ENCODE measurements at regions not wholly inside any gene's neighbourhood (a gene's known extent, or its start where the extent isn't known, plus 50 kb on each side); places are given as distances from the start of the nearest gene placed in this dataset.

GRCh38 chr4:30461218-30461617, 259.0 kb upstream of the PCDH7 start:
- no peaks in the 10 kb centered on the region for H4K20me1 ChIP-seq (replicated peaks; ENCODE audit: insufficient read depth)
- no peaks in the 10 kb centered on the region for H3K79me2 ChIP-seq (replicated peaks; ENCODE audit: insufficient read depth)
- ATAC-seq = peak; percentile 97
- no peak overlapping the region for H2AFZ ChIP-seq
- no peak overlapping the region for H3K4me3 ChIP-seq
- peak; percentile 59 for DNase-seq (ENCODE audit: low spot score)
- no peaks in the 10 kb centered on the region for H3K9me2 ChIP-seq (ENCODE audit: insufficient read depth)
- H3K4me1 ChIP-seq (ENCODE audit: insufficient read depth) = no peaks in the 10 kb centered on the region
- peaks cover 13% of the 10 kb centered on the region; the same call in 2 of the 3 replicates for H3K4me1 Mint-ChIP-seq
- H3K27me3 ChIP-seq (ENCODE audit: insufficient read depth) = no peaks in the 10 kb centered on the region
- H3K4me2 ChIP-seq = no peak overlapping the region
- no peaks in the 10 kb centered on the region for H3F3A ChIP-seq (replicated peaks; ENCODE audit: low read depth)
- no peak for TF ChIP-seq REST (IDR thresholded peaks at IDR 0.05; ENCODE audit: unreplicated experiment)
- 0 out of 4 replicates have a peak, but pooled peaks of 1 of the 2 experiments have one; percentile 8 for TF ChIP-seq CTCF (conservative IDR thresholded peaks at IDR 0.05; ENCODE audit: low read depth in 2 of 2)
- no peak for TF ChIP-seq CREB1 (CRISPR knock-in tag; IDR thresholded peaks at IDR 0.05; ENCODE audit: low read depth)
- no peak for TF ChIP-seq EZH2phosphoT487 (IDR thresholded peaks at IDR 0.05; ENCODE audit: unreplicated experiment)
- no peak for TF ChIP-seq POLR2AphosphoS5 (IDR thresholded peaks at IDR 0.05; ENCODE audit: low read depth)
- H3K9me3 Mint-ChIP-seq = no peaks in the 10 kb centered on the region
- no peak overlapping the region for H3K27ac ChIP-seq (ENCODE audit: low read depth)
- H3K27ac Mint-ChIP-seq = peak overlapping the region; percentile 29; the same call in 1 of the 2 replicates
- H3K36me3 ChIP-seq (ENCODE audit: insufficient read depth) = no peaks in the 10 kb centered on the region
- no peaks in the 10 kb centered on the region for H3K36me3 Mint-ChIP-seq (ENCODE audit: low read depth)
- H3K4me3 Mint-ChIP-seq = no peak overlapping the region
- no peaks in the 10 kb centered on the region for H3K27me3 Mint-ChIP-seq (ENCODE audit: insufficient read depth, low read depth, poor library complexity)

GRCh38 chr4:30462445-30463090, 257.6 kb upstream of the PCDH7 start:
- H3K36me3 Mint-ChIP-seq (ENCODE audit: low read depth) = no peaks in the 10 kb centered on the region
- H3K27ac Mint-ChIP-seq = no peak overlapping the region
- H3K27me3 Mint-ChIP-seq (ENCODE audit: insufficient read depth, low read depth, poor library complexity) = no peaks in the 10 kb centered on the region
- no peak overlapping the region for H3K4me3 Mint-ChIP-seq
- H3K4me3 ChIP-seq = no peak overlapping the region
- H4K20me1 ChIP-seq (replicated peaks; ENCODE audit: insufficient read depth) = no peaks in the 10 kb centered on the region
- no peaks in the 10 kb centered on the region for H3K9me2 ChIP-seq (ENCODE audit: insufficient read depth)
- H3K4me1 ChIP-seq (ENCODE audit: insufficient read depth) = no peaks in the 10 kb centered on the region
- no peaks in the 10 kb centered on the region for H3K79me2 ChIP-seq (replicated peaks; ENCODE audit: insufficient read depth)
- H3K4me2 ChIP-seq = no peak overlapping the region
- DNase-seq (ENCODE audit: low spot score) = no peak
- H3K4me1 Mint-ChIP-seq = peaks cover 13% of the 10 kb centered on the region; the same call in 2 of the 3 replicates
- H3F3A ChIP-seq (replicated peaks; ENCODE audit: low read depth) = no peaks in the 10 kb centered on the region
- H3K27me3 ChIP-seq (ENCODE audit: insufficient read depth) = no peaks in the 10 kb centered on the region
- H3K9me3 Mint-ChIP-seq = no peaks in the 10 kb centered on the region
- H2AFZ ChIP-seq = 0 out of 2 replicates have a peak overlapping the region, but pooled peaks have one; percentile 6
- ATAC-seq = no peak
- no peaks in the 10 kb centered on the region for H3K36me3 ChIP-seq (ENCODE audit: insufficient read depth)
- no peak overlapping the region for H3K27ac ChIP-seq (ENCODE audit: low read depth)
- no peak for TF ChIP-seq JUNB (IDR thresholded peaks at IDR 0.05; ENCODE audit: unreplicated experiment)
- no peak for TF ChIP-seq CTCF (conservative IDR thresholded peaks at IDR 0.05; ENCODE audit: low read depth in 2 of 2)
